NT2/D1 (cell line): ENCODE measurements at regions not wholly inside any gene's neighbourhood (a gene's known extent, or its start where the extent isn't known, plus 50 kb on each side); places are given as distances from the start of the nearest gene placed in this dataset.

Experiments
- SUZ12 ChIP-seq: IDR thresholded peaks from 2 replicates; pipeline ENCODE4 v1.6.1; 2011; ENCODE audit not compliant: insufficient read length, insufficient read depth; ENCODE audit errors: extremely low read depth
- ZNF274 ChIP-seq: IDR thresholded peaks from 2 replicates; pipeline ENCODE4 v1.6.1; 2011; ENCODE audit warnings: mild to moderate bottlenecking, low read depth, low read length

DNA sequence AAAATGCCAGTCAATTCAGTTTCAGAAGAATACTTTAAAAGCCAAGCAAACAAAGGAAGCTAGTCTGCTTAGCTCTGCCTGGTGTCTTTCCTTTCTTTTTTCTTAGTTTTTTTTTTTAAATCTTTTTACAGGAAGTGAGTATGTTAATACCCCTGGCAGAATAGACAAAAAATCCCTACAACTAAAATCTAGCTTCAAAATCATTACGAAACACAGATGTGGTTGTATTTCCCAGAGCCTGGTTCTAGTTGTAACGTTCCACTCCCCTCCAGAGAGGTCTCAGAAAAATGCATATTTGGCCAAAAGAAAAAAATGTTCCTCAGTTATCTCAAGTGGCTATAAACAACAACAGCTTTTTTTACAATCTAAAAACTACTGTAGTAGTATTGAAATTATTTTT, 202.1 kb upstream of the RND3 start:
- TF ChIP-seq ZNF274, result no peak
- TF ChIP-seq SUZ12, result no peak
